ENCODE measurements at regions not wholly inside any gene's neighbourhood (a gene's known extent, or its start where the extent isn't known, plus 50 kb on each side); places are given as distances from the start of the nearest gene placed in this dataset.
"Not testable (repeated sequence)": the region's sequence is repeated elsewhere in the genome, so short reads cannot be mapped to it uniquely, and the experiment has no call there.

DNA sequence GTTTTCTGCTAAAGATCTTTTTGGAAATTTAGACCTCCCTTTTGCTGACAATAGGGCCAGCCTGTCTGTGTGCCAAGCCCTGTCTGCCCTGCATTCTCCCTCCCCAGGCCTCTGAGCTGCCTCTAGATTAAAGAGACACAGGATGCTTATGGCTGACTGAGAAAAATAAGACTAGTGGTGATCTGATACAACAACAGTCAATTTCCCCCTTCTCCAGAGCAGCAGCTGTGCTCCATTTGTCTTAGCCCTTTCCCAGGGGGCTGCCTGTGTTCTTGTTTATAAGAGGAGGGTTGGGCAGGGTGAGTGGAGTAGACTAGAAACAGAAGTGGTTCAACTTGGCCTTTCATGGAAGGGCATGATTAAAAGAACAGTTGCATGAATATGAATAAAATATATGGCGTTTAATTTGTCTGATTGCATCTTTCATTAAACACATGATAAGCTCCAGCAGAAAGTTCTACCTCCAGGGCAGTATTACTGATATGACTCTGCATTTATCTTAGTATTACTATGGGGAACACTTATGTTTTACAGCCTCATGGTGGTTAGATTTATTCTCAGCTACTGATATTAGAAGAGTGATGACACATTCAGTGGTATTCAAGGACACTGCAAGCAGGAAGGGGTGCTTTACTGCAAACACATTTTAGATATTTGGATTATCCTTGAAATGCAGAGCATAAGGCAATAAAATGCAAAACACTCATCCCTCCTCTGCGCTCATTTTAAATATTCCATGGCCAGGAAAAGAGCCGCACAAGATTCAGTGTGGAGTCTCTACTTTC lies 150.2 kb upstream of the CLEC14A start:
- DNase-seq (ENCODE audit: low spot score), result no peak

DNA sequence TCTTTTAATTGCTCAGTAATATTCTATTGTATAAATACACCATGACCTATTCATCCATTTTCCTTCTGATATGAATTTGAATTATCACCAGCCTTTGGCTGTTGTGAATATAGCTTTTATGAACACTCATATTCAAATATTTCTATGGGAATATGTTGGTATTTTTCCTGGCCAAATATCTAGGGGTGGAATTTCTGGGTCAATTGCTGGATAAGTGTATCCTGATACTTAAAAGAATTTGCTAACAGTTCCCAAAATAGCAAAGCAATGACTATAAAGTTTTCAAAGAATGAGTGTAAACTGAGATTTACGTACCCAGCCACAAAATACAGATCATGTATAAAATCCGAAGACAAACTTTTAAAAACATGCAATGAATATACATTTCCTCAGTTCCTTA lies 148.7 kb upstream of the CLEC14A start:
- DNase-seq (ENCODE audit: low spot score), result no peak

GRCh38 chr14:38404100-38404541 lies 148.2 kb upstream of the CLEC14A start:
- no peak for DNase-seq (ENCODE audit: low spot score)

GRCh38 chr14:38400751-38401150 lies 144.9 kb upstream of the CLEC14A start:
- DNase-seq (ENCODE audit: low spot score), result no peak

DNA sequence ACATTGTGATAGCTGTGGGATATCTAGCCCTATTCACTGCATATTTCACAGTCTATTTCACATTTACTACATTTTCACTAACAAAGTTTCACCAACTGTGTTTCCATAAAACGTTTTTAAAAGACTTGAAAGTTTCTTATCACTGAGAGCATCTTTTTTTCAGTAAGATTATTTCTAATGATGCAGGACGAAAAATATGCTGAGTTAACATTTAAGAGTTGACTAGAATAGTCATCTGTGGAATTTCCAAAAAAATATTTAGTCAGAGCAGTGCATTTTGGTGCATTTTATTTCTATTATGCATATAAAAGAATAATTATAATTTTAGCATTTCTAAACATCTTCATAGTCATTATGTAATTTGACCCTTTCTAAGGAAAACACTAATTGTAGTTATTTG lies 143.8 kb upstream of the CLEC14A start:
- DNase-seq (ENCODE audit: low spot score), result no peak

DNA sequence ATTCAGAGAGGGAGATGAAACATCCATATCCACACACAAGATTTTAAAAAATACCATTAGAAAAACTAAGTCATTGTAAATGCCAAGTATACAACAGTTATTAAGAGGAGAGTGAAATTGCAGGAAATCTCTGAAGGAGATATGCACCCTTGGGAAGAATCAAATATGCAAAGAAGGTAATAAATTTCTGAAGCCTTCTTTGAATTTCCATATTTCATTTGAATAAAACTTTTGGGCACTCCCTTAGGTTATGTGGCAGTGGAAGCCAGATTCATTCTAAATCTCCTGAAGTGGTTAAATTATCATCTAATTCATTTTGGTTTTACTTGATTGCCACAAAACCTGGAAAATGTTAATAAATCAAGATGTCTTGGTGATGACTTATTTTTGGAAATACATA lies 138.9 kb upstream of the CLEC14A start:
- DNase-seq (ENCODE audit: low spot score), result no peak

DNA sequence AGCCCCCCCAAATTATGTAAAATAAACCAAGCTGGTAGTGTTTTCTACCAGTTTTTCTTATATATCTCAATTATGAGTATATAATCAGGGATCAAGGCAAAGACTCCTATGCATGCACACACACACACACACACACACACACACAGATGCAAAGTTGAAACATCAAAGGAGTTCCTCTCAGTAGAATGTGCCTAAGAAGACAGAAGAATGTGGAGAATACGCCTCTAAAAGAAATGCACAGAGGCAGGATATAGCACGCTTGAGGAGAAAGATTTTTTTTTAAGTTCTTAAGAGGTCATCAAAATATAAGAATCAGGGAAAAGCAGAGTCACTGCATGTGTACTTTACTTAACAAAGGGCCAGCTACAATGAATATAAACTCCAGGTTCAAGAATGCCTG lies 138.2 kb upstream of the CLEC14A start:
- no peak for DNase-seq (ENCODE audit: low spot score)

DNA sequence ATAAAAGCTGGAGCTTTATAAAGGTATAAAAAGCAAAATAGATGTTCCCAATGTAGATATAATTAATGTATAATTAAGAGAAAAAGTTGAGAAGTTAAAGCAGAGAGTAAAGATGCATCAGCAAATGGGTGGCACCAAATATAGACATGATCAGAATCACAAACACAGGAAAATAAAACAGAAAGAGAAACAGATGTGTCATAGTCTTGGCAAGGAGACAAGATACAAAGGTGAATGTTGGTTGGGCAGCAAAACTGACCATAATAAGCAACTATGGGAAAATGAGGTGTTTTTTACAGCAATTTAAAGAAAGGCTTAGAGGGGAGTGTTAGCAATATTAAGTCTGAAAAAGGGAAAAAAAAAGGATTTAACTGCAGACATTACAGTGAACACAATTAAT lies 135.4 kb upstream of the CLEC14A start:
- DNase-seq (ENCODE audit: low spot score), result no peak

DNA sequence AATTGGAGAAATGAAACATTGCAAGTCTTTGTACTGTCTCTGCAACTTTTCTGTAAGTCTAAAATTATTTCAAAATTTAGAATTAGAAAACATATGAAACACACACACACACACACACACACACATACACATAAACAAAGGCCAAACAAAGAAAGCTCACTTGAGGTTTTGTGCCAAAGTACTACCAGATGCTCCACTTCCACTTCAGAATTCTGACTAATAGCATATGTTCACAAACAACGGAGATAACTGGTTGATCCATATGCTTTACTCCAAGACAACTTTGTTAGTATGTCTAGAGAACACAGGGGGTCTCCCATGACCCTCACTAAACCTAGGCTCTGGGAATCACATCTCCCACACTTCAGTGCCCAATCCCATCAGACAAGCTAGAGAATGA lies 133.8 kb upstream of the CLEC14A start:
- DNase-seq (ENCODE audit: low spot score), result no peak

DNA sequence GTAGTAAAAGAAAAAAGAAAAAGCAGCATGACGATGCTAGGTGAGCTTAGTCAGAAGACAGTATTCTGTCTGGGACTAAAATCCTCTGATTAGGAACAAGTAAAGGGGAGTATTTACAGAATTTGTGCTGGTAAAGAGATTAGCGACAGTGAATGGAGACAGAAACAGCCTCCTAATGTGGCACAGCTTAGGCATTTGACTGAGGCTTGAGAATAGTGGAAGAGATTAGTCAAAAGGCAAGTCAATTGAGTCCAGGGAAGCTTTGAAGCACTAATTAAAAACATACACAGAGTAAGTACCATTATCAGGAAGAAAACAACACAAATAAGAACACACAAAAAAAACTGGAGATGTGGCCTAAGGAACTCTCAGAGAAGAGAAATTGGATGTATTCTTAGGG lies 131.9 kb upstream of the CLEC14A start:
- no peak for DNase-seq (ENCODE audit: low spot score)

GRCh38 chr14:38385836-38386235 lies 129.9 kb upstream of the CLEC14A start:
- no peak for DNase-seq (ENCODE audit: low spot score)

- DNase-seq (ENCODE audit: low spot score), result no peak
Measured at GRCh38 chr14:38385343-38385742, 129.4 kb upstream of the CLEC14A start.

- DNase-seq (ENCODE audit: low spot score), result no peak
Measured at GRCh38 chr14:38384741-38385140, 128.8 kb upstream of the CLEC14A start.

DNA sequence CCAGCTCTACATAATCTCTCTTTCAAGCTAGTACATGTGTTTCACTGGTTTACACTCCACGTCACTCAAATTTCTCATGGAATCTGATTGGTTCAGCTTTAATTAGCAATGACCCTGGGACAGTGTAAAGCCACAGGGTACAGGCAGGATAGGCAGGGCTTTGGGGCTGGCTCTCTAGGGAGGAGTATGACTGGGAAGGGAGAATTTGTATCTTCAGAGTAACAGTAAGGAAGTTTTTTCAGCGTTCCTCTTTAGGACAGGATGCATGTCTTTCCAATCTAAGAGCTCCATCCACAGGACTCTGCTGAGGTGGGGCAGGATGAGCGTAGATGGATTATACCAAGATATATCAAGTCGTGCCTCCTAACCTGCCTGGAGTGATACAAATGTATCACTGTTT lies 112.0 kb upstream of the CLEC14A start:
- no peak for DNase-seq (ENCODE audit: low spot score)

GRCh38 chr14:38366374-38366773 lies 110.5 kb upstream of the CLEC14A start:
- no peak for DNase-seq (ENCODE audit: low spot score)

DNA sequence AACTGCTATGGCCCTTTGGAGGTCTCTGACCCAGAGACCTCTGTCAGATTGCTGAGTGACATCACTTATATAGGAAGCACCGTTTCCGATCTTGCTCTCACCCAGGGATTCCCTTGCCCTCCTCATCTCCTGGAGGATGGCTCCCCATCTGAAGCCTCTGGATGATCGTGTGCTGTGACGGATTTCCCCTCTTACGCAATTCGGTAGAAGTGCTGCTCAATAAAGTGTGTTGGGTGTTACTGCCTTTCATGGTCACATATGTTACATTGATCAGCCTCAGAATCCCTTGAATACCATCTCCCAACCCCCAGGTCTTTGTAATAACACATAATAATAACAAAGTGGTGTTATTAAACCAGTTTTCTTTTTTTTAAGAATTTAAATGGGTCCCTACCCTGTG lies 107.3 kb upstream of the CLEC14A start:
- DNase-seq (ENCODE audit: low spot score), result no peak

GRCh38 chr14:38357557-38357956 lies 101.7 kb upstream of the CLEC14A start:
- DNase-seq (ENCODE audit: low spot score), result no peak

DNA sequence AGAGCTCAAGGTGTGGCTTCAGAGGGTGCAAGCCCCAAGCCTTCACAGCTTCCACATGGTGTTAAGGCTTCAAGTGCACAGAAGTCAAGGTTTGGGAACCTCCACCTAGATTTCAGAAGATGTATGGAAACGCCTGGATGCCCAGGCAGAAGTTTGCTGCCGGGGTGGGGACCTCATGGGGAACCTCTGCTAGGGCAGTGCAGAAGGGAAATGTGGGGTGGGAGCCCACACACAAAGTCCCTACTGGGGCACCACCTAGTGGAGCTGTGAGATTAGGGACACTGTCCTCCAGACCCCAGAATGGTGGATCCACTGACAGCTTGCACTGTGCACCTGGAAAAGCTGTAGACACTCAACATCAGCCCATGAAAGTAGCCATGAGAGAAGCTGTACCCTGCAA lies 99.6 kb upstream of the CLEC14A start:
- not testable (repeated sequence) for DNase-seq (ENCODE audit: low spot score)

- DNase-seq (ENCODE audit: low spot score), result no peak
Measured at GRCh38 chr14:38350102-38350501, 94.2 kb upstream of the CLEC14A start.

DNA sequence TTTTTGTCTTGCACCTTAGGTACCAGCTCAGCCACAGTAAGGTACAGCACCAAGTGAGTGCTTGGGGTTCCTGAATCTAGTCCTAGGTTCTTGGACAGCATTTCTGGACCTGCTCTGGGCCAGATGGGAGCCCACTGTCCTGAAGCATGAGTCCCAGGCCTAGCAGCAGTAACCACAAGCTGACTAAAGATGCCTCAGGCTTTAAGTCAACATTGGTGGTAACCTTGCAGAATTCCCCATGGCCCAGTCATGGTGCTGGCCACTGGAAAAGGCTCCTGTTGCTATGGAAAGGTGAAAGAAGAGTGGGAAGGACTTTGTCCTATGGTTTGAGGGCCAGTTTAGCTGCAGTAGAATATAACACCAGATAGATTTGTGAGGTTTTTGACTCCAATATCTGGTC lies 86.9 kb upstream of the CLEC14A start:
- DNase-seq (ENCODE audit: low spot score), result no peak

DNA sequence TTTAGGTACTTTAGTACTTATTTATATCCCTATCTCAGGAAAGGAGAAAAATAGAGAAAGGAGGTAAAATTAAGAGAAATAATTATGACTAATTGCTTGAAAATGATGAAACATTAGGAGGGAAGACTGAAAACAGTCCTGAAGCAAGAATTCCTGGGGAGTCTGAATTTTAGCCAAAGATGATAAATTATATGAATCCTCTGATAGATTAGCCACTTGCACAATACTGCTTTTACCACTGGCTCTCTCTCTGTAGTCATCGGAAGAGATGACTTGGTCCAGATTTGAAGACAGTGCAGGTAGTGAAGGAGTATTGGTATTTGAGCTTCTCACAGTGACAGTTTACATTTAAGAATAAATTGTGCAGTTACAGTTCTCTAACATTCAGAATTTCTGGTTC lies 83.8 kb upstream of the CLEC14A start:
- no peak for DNase-seq (ENCODE audit: low spot score)

DNA sequence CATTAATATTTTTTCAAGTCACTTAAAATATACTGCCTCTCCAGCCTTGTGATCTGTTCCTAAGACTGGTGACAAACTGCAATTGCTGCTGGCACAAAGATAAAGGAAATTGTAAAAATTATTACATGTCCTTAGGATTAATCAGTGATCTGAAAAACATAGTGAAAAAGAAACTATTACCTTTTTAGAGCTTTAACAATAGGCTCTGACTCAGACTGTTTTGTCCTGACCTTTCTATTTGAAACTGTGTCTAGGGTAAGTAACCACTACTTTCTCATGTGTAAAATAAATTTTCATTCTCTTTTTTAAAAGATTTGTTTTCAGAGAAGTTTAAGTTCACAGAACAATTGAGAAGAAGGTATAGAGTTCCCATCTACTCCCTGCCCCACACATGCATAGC lies 80.4 kb upstream of the CLEC14A start:
- no peak for DNase-seq (ENCODE audit: low spot score)

GRCh38 chr14:38330275-38330674 lies 74.4 kb upstream of the CLEC14A start:
- DNase-seq (ENCODE audit: low spot score), result no peak

DNA sequence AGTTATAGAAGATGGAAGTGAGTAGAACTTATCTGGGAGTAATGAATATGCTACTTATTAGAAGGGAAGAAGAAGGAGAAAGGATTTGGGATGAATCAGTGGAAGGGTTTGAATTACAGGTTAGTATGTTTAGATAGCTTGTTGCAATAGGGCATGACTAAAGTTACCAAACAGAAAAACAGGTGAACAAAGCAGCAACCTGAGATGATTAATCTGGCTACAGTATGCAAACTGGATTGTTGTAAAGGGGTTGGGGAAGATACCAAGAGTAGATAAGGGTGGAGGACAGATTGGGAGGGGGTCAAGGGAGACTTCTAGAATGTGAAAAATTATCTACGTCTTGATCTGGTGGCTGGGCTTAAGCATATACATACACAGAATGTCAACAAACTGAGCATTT lies 73.4 kb upstream of the CLEC14A start:
- DNase-seq (ENCODE audit: low spot score), result no peak

Measured in ureter (tissue), 1 donor.